B cell (primary cell): ENCODE measurements at regions not wholly inside any gene's neighbourhood (a gene's known extent, or its start where the extent isn't known, plus 50 kb on each side); places are given as distances from the start of the nearest gene placed in this dataset.

Source experiments
- CTCF ChIP-seq: fragments of 200-600 bp; IDR thresholded peaks from one replicate; pipeline ENCODE4 v1.8.0; 2022; ENCODE audit warnings: antibody characterized with exemption, mild to moderate bottlenecking
- EZH2 ChIP-seq: IDR thresholded peaks from 2 replicates; pipeline ENCODE4 v1.6.1; 2012; ENCODE audit warnings: borderline replicate concordance, low read depth, mild to moderate bottlenecking, moderate library complexity, low read length; ENCODE audit not compliant: insufficient read depth, poor library complexity, severe bottlenecking

GRCh38 chr3:1969281-1969680 is 129.4 kb upstream of the CNTN4 start:
- TF ChIP-seq CTCF, result no peak
- TF ChIP-seq EZH2, result no peak
